ENCODE measurements at regions not wholly inside any gene's neighbourhood (a gene's known extent, or its start where the extent isn't known, plus 50 kb on each side); places are given as distances from the start of the nearest gene placed in this dataset.

DNA sequence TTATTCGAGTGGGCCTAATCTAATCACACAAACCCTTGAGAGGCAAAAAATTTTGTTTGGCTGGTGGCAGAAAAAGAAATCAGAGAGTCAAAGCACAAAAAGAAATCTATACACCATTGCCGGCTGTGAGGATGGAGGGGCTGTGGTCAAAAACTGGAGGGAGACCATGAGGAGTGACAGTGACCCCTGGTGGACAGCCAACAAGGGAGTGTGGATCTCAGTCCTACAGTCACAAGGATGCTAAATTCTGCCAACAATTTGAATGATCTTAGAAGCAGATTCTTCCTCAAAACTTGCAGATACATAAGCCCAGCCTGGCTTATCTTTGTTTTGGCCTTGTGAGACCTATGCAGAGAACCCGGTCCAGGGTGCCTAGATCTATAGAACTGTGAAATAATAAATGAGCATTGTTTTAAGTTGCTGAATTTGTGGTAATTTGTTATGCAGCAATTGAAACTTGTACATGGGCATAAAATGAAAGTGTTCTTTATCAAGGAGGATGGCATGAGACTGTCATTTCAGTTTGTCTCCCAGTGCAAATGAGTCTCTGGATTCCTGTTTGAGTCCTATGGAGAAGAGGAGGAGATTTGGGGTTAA, 103.0 kb upstream of the ARHGEF26 start:
- peak; percentile 21 for DNase-seq

- no peak for DNase-seq
Measured at GRCh38 chr3:154022606-154023005, 98.6 kb upstream of the ARHGEF26 start.

- no peak for DNase-seq
Measured at GRCh38 chr3:154023148-154023547, 98.0 kb upstream of the ARHGEF26 start.

DNA sequence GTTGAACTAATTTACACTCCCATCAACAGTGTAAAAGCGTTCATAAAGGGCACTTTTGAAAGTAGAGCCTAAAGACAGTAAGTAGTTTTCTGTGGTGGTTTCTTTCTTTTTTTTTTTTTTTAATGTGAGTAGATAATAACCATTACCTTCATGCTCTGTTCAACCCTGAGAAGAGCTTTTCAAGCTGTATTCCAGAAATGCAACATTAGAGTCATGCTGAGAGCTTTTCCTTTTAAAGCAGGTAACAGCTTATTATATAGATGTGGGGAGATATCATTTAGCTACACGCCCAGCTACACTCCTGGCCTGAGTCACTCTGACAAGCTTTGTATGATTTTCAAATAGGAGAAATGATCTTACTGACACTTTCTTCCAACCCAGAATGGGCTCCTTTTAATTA, 96.2 kb upstream of the ARHGEF26 start:
- DNase-seq, result no peak

GRCh38 chr3:154029926-154030325, 91.3 kb upstream of the ARHGEF26 start:
- no peak for DNase-seq

GRCh38 chr3:154034797-154035330, 86.3 kb upstream of the ARHGEF26 start:
- DNase-seq, result no peak

GRCh38 chr3:154040283-154040682, 80.9 kb upstream of the ARHGEF26 start:
- DNase-seq, result no peak

DNA sequence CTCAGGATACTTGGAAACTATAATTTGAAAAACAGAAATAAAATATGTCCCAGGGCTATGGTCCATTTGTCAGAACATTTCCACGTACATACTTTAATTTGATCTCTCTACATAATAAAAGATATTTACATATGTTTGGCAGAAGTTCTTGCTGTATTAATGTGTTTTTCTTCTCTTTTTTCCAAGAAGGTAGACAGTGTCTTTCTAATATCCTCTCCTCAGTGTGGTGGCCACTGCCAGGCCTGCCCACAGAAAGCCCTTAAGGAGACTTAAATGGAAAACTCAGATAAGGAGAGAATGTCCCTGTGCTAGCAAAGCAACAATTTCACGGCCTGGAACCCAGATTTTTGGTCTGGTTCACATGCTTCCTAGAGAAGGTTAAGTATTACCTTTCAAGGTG, 76.5 kb upstream of the ARHGEF26 start:
- DNase-seq, result no peak

GRCh38 chr3:154050216-154050615, 71.0 kb upstream of the ARHGEF26 start:
- DNase-seq, result no peak

GRCh38 chr3:154050766-154051165, 70.4 kb upstream of the ARHGEF26 start:
- no peak for DNase-seq

GRCh38 chr3:154059833-154060232, 61.4 kb upstream of the ARHGEF26 start:
- no peak for DNase-seq

DNA sequence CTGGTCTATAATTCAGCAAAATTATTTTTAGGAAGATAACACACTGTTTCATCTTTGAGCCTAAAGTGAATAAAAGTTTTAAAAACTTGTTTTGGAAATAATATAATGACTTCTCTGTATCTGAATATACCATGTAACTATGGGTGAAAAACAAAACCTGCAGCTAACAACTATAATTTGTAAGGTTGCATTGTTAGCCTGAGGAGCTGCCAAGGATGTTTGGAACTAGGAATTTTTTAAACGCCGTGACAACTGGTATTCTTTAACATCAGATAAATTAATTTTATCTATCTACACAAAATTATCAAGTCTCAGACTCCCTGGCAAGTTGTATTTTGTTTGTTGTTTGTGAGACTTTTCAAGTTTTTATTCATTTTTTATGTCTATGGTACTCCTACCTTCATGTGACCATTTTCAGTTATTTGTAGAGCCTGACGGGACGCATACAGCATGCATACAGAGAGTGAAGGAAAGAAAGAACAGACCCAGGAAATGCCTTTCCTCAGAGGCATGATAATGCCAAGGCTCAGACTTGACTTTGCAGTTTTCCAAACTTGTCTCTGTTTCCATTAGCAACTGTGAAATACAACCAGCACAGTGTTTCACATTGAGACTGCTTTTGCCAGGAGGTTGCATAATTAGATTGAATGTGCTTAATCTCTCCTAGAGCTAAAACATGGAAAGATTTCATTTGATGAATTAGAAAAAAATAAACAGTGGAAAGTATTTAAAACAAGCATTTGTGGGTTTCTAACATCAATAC, 60.8 kb upstream of the ARHGEF26 start:
- DNase-seq, result no peak

DNA sequence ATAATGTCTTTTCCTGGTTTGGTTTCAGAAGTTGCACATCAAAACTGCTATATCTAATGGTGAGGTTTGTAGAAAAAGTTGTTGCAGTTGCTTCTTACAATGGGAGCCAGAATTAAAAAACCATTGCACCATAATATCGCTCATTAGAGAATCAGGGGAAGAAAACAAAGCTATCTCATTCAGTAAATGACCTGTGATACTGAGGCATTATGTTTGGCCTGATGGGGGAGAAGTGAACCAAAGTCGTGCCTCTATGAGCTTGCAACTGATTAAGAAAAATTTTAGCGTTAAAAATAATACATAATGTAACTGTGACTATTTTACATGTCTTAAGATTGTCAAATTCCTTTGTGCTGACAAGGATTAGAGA, 60.2 kb upstream of the ARHGEF26 start:
- DNase-seq, result no peak

GRCh38 chr3:154062513-154062912, 58.7 kb upstream of the ARHGEF26 start:
- DNase-seq, result no peak

- DNase-seq, result no peak
Measured at GRCh38 chr3:154071146-154071545, 50.0 kb upstream of the ARHGEF26 start.

All from activated CD4-positive, alpha-beta T cell treated with anti-CD3 and anti-CD28 coated beads, Interleukin-2, amount 50 U/mL, for 1 hour (primary cell).